ENCODE measurements at regions not wholly inside any gene's neighbourhood (a gene's known extent, or its start where the extent isn't known, plus 50 kb on each side); places are given as distances from the start of the nearest gene placed in this dataset.

DNA sequence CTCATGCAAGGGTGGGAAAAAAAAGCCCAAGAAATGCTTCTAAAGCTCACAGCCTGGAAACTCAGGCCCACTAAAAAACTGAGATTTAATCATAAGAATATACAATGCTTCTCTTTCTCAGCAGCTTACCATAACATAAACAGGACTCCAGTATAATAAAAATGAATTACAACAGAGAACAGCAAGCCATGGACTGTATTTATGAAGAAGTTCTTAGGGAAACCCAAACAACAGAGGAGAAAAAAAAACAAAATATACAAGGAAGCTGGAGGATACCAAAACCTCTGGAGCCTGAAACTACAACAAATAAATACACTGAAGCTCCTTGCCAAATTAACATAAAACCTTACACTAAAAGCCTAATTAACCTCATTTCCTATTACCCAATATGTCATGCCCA is 187.8 kb downstream of the RDH14 start:
- no peak overlapping the region for H3K27ac ChIP-seq
- no peak for DNase-seq
- no peaks in the 10 kb centered on the region for H3K9me3 ChIP-seq
- no peaks in the 10 kb centered on the region for H3K36me3 ChIP-seq
- peaks cover 0 to 14% (median 0%) of the 10 kb centered on the region in 7 donors for H3K27me3 ChIP-seq (replicated peaks in 1 of 7)
- H3K4me1 ChIP-seq = no peaks in the 10 kb centered on the region
- TF ChIP-seq POLR2A (IDR thresholded peaks at IDR 0.05) (no peak), POLR2AphosphoS5 (IDR thresholded peaks at IDR 0.05) (no peak)
- TF ChIP-seq, protein P1, sequence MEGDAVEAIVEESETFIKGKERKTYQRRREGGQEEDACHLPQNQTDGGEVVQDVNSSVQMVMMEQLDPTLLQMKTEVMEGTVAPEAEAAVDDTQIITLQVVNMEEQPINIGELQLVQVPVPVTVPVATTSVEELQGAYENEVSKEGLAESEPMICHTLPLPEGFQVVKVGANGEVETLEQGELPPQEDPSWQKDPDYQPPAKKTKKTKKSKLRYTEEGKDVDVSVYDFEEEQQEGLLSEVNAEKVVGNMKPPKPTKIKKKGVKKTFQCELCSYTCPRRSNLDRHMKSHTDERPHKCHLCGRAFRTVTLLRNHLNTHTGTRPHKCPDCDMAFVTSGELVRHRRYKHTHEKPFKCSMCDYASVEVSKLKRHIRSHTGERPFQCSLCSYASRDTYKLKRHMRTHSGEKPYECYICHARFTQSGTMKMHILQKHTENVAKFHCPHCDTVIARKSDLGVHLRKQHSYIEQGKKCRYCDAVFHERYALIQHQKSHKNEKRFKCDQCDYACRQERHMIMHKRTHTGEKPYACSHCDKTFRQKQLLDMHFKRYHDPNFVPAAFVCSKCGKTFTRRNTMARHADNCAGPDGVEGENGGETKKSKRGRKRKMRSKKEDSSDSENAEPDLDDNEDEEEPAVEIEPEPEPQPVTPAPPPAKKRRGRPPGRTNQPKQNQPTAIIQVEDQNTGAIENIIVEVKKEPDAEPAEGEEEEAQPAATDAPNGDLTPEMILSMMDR (IDR thresholded peaks at IDR 0.05 in 8 of 11, conservative IDR thresholded peaks at IDR 0.05 in 3 of 11) = no peak
- H3K4me3 ChIP-seq = no peak overlapping the region
- intact Hi-C loops (cut with DNase I; ENCODE audit: low total_unique reads) = loop anchor here (5.0 kb wide), 1 partner anchor 520 kb away; no protein-coding TSS in a partner anchor

DNA sequence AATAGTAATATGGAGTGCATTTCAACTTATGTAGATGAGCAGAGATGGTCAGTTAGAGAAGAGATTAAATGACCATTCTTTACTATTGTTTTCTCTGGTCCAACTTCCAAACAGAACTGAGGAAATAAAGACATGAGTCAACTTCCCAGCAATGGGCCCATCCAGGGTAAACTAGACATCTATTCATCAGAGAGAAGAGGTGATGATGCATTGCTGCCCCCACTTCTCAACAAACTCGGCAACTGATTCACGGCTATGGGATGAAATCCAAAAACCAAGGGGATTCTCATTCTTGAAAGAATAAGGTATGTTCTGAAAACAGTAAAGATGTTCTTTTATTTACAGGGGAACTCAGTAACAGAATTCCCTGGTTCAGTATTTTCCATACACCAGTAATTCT is 190.7 kb downstream of the RDH14 start:
- 89 to 97% (median 91%) methylated on average over 2 of the region's 2 CpGs for WGBS, 5 donors

DNA sequence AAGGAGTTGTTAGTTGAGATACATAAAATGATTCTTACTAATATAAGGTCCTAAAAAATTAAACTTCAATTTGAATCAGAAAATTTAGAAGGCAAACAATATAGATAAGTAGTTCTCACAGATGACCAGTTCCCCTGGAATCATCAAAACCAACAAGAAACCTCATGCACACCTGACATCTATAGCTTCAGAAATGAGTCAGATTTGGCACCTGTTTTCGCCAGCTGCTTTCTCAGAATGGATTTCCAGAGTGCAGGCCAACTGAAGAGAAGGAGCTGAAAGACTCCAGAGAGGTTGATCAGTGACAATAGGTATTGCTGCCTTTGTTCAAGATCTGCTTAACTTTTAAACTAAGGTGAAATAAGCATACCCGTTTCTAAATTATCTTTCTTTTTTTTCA is 192.4 kb downstream of the RDH14 start:
- TF ChIP-seq, protein P1 (IDR thresholded peaks at IDR 0.05 in 8 of 11, conservative IDR thresholded peaks at IDR 0.05 in 3 of 11) = no peak
- TF ChIP-seq POLR2A (IDR thresholded peaks at IDR 0.05) (no peak), POLR2AphosphoS5 (IDR thresholded peaks at IDR 0.05) (no peak)
- 41 to 75% (median 57%) methylated on average over 2 of the region's 2 CpGs for WGBS, 5 donors

More for the DNA sequence above, 190.7 kb downstream of the RDH14 start:
- no peak for TF ChIP-seq POLR2AphosphoS5 (IDR thresholded peaks at IDR 0.05)
- TF ChIP-seq POLR2A (IDR thresholded peaks at IDR 0.05) = no peak
- TF ChIP-seq, protein P1 (IDR thresholded peaks at IDR 0.05 in 8 of 11, conservative IDR thresholded peaks at IDR 0.05 in 3 of 11) = no peak
- Histone ChIP-seq H3K27me3 (replicated peaks in 1 of 7) (peaks cover 0 to 14% (median 0%) of the 10 kb centered on the region in 7 donors), H3K4me3 (no peak overlapping the region), H3K9me3 (no peaks in the 10 kb centered on the region), H3K4me1 (no peaks in the 10 kb centered on the region), H3K36me3 (no peaks in the 10 kb centered on the region), H3K27ac (no peak overlapping the region)
- intact Hi-C loops (cut with DNase I; ENCODE audit: low total_unique reads) = loop anchor here (5.0 kb wide), 1 partner anchor 517 kb away; no protein-coding TSS in a partner anchor
- no peak for DNase-seq

DNA sequence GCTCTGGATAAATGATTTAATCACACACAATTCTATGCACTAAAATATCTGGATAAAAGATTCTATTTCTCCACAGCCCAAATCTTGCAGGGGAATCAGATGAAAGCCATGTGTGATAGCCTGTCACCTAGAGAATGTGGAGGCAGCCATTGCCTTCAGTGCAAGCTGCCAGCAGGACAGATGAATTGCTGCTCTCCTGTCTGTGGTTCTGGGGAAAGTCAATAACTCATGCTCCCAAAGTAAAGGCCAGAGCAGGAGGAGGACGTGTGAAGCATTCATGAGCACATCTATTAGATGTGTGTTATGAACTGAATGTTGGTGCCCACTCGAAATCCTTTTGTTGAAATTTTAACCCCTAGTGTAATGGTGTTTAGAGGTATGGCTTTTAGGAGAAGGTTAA is 195.1 kb downstream of the RDH14 start:
- intact Hi-C loops (cut with DNase I; ENCODE audit: low total_unique reads) = no loop called here
- TF ChIP-seq POLR2A (IDR thresholded peaks at IDR 0.05) (no peak), POLR2AphosphoS5 (IDR thresholded peaks at IDR 0.05) (no peak)
- TF ChIP-seq, protein P1 (IDR thresholded peaks at IDR 0.05 in 8 of 11, conservative IDR thresholded peaks at IDR 0.05 in 3 of 11) = no peak
- WGBS, 5 donors = 63 to 80% (median 79%) methylated on average over 2 of the region's 2 CpGs
- H3K27ac ChIP-seq = no peak overlapping the region
- no peaks in the 10 kb centered on the region for H3K36me3 ChIP-seq
- H3K9me3 ChIP-seq = no peaks in the 10 kb centered on the region
- H3K27me3 ChIP-seq (replicated peaks in 1 of 7) = peaks cover 0 to 14% (median 0%) of the 10 kb centered on the region in 7 donors
- no peaks in the 10 kb centered on the region for H3K4me1 ChIP-seq
- H3K4me3 ChIP-seq = no peak overlapping the region
- DNase-seq = no peak

More for the DNA sequence above, 192.4 kb downstream of the RDH14 start:
- Histone ChIP-seq H3K4me1 (no peaks in the 10 kb centered on the region), H3K27me3 (replicated peaks in 1 of 7) (peaks cover 0 to 14% (median 0%) of the 10 kb centered on the region in 7 donors), H3K4me3 (no peak overlapping the region), H3K36me3 (no peaks in the 10 kb centered on the region), H3K9me3 (no peaks in the 10 kb centered on the region), H3K27ac (no peak overlapping the region)
- no peak for DNase-seq
- intact Hi-C loops (cut with DNase I; ENCODE audit: low total_unique reads) = no loop called here

Measured in spleen (tissue), 11 donors.